Endothelial cell of umbilical vein (primary cell): ENCODE measurements at regions not wholly inside any gene's neighbourhood (a gene's known extent, or its start where the extent isn't known, plus 50 kb on each side); places are given as distances from the start of the nearest gene placed in this dataset.

Experiments used
- BruUV-seq: library from RNA; stranded (reverse); fragments of 400-500 nt; replicated peaks from 2 replicates; lab custom pipeline; 2021; lab: Mats Ljungman, UMichigan
- CTCF ChIA-PET: fragments of 300-600, 350-600 bp; sonication (Branson Sonifier 250); formaldehyde crosslinking; loops from one replicate; lab custom pipeline; 2021; ENCODE audit warnings: antibody characterized with exemption, inconsistent platforms; lab: Charles Lee
- POLR2A ChIA-PET: fragments of 300-600, 350-600 bp; sonication (Branson Sonifier 250); formaldehyde crosslinking; loops from one replicate; lab custom pipeline; 2021; ENCODE audit warnings: antibody characterized with exemption, inconsistent platforms; lab: Charles Lee
- DNase-seq: peaks from one replicate; pipeline ENCODE4 v3.0.0-alpha.2; 2011; ENCODE audit warnings: low read depth, low spot score
- FAIRE-seq: peaks from 2 replicates; lab custom pipeline; 2011; peaks lifted over from hg19 to GRCh38; lab: Jason Lieb, UNC
- H2AFZ ChIP-seq: 2 replicates; pipeline ENCODE4 v1.6.0; 2012; ENCODE audit warnings: low read depth, low read length, control low read depth, inconsistent platforms
- H3K27ac ChIP-seq: 2 replicates; pipeline ENCODE4 v1.5.1; 2011; ENCODE audit warnings: low read depth, mild to moderate bottlenecking, control low read depth, low read length, moderate library complexity; ENCODE audit not compliant: insufficient read depth
- H3K27me3 ChIP-seq, 2 experiments: 2 replicates each; pipeline versions ENCODE4 v1.6.0 to v1.6.1; 2011; ENCODE audit warnings: low read length in 2 of 2, mixed read lengths in 1 of 2; ENCODE audit not compliant: control insufficient read depth in 2 of 2, insufficient read depth in 2 of 2
- H3K36me3 ChIP-seq, 2 experiments: 2 replicates in 1 of 2; 3 replicates in 1 of 2; pipeline ENCODE4 v1.5.1; 2011; ENCODE audit warnings: low read length in 2 of 2, mild to moderate bottlenecking in 1 of 2, moderate library complexity in 1 of 2; ENCODE audit not compliant: control insufficient read depth in 2 of 2, insufficient read depth in 2 of 2; ENCODE audit errors: extremely low read depth in 1 of 2
- H3K4me1 ChIP-seq: 3 replicates; pipeline ENCODE4 v1.5.1; 2011; ENCODE audit warnings: mild to moderate bottlenecking, low read length; ENCODE audit not compliant: control insufficient read depth, insufficient read depth; ENCODE audit errors: extremely low read depth
- H3K4me2 ChIP-seq: 2 replicates; pipeline ENCODE4 v1.6.1; 2011; ENCODE audit warnings: low read length, control low read depth, mixed read lengths; ENCODE audit not compliant: insufficient read depth
- H3K4me3 ChIP-seq, 3 experiments: fragments of 200-600 bp in 1 of 3; sonication (generic), shearing (Covaris generic) in 1 of 3; replicated peaks in 1 of 3; 2 replicates each; pipeline ENCODE4 v1.5.1; 2011 to 2016; ENCODE audit warnings: control low read depth in 3 of 3, low read length in 3 of 3, mild to moderate bottlenecking in 2 of 3, inconsistent platforms in 1 of 3, low read depth in 1 of 3, moderate library complexity in 1 of 3; ENCODE audit not compliant: insufficient read depth in 1 of 3
- H3K79me2 ChIP-seq: 2 replicates; pipeline ENCODE4 v1.6.0; 2012; ENCODE audit warnings: low read length, inconsistent platforms; ENCODE audit not compliant: control insufficient read depth, insufficient read depth
- H3K9ac ChIP-seq: replicated peaks from 2 replicates; pipeline ENCODE3; 2011; ENCODE audit warnings: low read length, control low read depth; ENCODE audit not compliant: insufficient read depth; ENCODE audit errors: extremely low read depth
- H3K9me1 ChIP-seq: replicated peaks from 3 replicates; pipeline ENCODE4 v1.6.0; 2011; ENCODE audit warnings: mild to moderate bottlenecking, low read length; ENCODE audit not compliant: control insufficient read depth, insufficient read depth; ENCODE audit errors: extremely low read depth
- H3K9me3 ChIP-seq: replicated peaks from 2 replicates; pipeline ENCODE4 v1.5.1; 2012; ENCODE audit warnings: low read length, inconsistent platforms; ENCODE audit not compliant: control insufficient read depth, insufficient read depth
- H4K20me1 ChIP-seq: replicated peaks from 2 replicates; pipeline ENCODE3; 2011; ENCODE audit warnings: mild to moderate bottlenecking, low read length; ENCODE audit not compliant: control insufficient read depth, insufficient read depth; ENCODE audit errors: extremely low read depth
- EZH2 ChIP-seq: IDR thresholded peaks from 2 replicates; pipeline ENCODE4 v1.6.1; 2012; ENCODE audit warnings: borderline replicate concordance, low read depth, mild to moderate bottlenecking, moderate library complexity, low read length, inconsistent platforms; ENCODE audit not compliant: severe bottlenecking
- FOS ChIP-seq: IDR thresholded peaks from 2 replicates; pipeline ENCODE4 v1.6.1; 2011; ENCODE audit warnings: mild to moderate bottlenecking, low read length, moderate library complexity, borderline replicate concordance; ENCODE audit not compliant: insufficient read depth
- GATA2 ChIP-seq: IDR thresholded peaks from 2 replicates; pipeline ENCODE4 v1.7.0; 2011; ENCODE audit warnings: low read depth, mild to moderate bottlenecking, moderate library complexity, mixed read lengths, low read length; ENCODE audit not compliant: insufficient read length, insufficient read depth
- JUN ChIP-seq: IDR thresholded peaks from 2 replicates; pipeline ENCODE4 v1.6.1; 2011; ENCODE audit warnings: borderline replicate concordance, low read depth; ENCODE audit not compliant: insufficient read length, insufficient read depth
- MYC ChIP-seq: IDR thresholded peaks from one replicate; pipeline ENCODE4 v1.6.1; 2011; ENCODE audit warnings: mild to moderate bottlenecking, low read depth, low read length
- POLR2A ChIP-seq: IDR thresholded peaks from 2 replicates; pipeline ENCODE4 v1.6.1; 2012; ENCODE audit warnings: low read depth, mild to moderate bottlenecking, control low read depth, low read length
- POLR2AphosphoS5 ChIP-seq: IDR thresholded peaks from 2 replicates; pipeline ENCODE4 v1.6.1; 2012; ENCODE audit warnings: low read depth, mild to moderate bottlenecking, control low read depth, low read length, moderate library complexity; ENCODE audit not compliant: insufficient read depth
- dilution Hi-C: fragments of 300-500 bp; cut with MboI; formaldehyde crosslinking; loops from one replicate; pipeline ENCODE4 v1.15.0; 2019; ENCODE audit warnings: low sequenced_read_pairs; ENCODE audit not compliant: extremely low pct_ligation_motif_present
- intact Hi-C: fragments of 100-400 bp; cut with micrococcal nuclease; formaldehyde crosslinking; loops from one replicate; pipeline ENCODE4 v1.10.0; 2022
- TF ChIP-seq, protein P1 (sequence below): IDR thresholded peaks from 2 replicates; pipeline ENCODE4 v1.6.1; 2011; ENCODE audit not compliant: insufficient read depth, insufficient read length
- TF ChIP-seq, protein P2 (sequence below), 2 donors: IDR thresholded peaks; 1 replicate in 1 of 2; 2 replicates in 1 of 2; pipeline ENCODE4 v1.5.1; 2011; ENCODE audit warnings: low read length in 2 of 2, mild to moderate bottlenecking in 2 of 2, moderate library complexity in 2 of 2, control low read depth in 1 of 2, inconsistent platforms in 1 of 2, low read depth in 1 of 2; ENCODE audit not compliant: insufficient read depth in 1 of 2; ENCODE audit errors: extremely low read depth in 1 of 2

DNA sequence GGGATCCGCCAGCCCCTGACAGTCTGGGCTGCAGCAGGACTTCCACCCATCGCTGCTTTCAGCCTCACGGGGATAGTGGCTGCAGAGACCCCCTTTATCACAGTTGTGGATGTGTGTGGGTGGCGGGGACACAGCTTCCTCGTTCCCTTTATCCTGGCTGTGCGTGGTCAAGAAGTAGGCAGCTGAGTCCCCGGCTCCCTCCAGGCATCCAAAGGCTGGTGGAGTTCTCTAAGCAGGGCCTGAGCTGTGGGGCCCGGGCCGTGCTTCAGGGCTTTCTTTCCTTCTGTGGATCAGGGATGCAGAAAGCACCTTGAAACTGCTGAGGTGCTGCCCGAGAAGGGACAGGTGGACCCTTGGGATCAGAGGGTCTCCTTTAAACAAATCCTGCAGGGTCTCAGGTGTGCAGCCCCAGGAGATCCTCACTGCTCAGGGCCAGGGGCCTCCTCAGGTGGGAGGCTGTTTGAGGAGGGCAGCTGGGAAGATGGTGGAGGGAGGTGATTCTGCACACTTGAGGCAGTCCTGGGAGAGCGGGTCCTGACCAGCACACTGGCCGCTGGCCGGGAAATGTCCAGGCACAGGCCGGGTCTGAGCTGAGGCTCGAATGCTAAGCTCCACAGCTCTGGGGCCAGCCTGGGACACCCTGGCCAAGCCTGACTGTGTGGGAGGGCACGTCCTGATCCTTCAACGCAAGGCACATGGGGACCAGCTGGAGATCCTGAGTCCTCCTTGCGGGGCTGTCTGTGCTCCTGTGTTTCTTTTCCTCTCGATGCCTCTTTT is 1024.3 kb downstream of the BRD1 start:
- FAIRE-seq (no peak), DNase-seq (no peak)
- H3K4me2 ChIP-seq = no peak overlapping the region
- no peak overlapping the region for H3K4me3 ChIP-seq
- TF ChIP-seq FOS = no peak
- TF ChIP-seq MYC = no peak
- no peak for TF ChIP-seq EZH2
- TF ChIP-seq, protein P1, sequence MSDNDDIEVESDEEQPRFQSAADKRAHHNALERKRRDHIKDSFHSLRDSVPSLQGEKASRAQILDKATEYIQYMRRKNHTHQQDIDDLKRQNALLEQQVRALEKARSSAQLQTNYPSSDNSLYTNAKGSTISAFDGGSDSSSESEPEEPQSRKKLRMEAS = no peak
- no peak for TF ChIP-seq JUN
- no peak for TF ChIP-seq POLR2A
- TF ChIP-seq POLR2AphosphoS5 = no peak
- TF ChIP-seq GATA2 = no peak
- TF ChIP-seq, protein P2, sequence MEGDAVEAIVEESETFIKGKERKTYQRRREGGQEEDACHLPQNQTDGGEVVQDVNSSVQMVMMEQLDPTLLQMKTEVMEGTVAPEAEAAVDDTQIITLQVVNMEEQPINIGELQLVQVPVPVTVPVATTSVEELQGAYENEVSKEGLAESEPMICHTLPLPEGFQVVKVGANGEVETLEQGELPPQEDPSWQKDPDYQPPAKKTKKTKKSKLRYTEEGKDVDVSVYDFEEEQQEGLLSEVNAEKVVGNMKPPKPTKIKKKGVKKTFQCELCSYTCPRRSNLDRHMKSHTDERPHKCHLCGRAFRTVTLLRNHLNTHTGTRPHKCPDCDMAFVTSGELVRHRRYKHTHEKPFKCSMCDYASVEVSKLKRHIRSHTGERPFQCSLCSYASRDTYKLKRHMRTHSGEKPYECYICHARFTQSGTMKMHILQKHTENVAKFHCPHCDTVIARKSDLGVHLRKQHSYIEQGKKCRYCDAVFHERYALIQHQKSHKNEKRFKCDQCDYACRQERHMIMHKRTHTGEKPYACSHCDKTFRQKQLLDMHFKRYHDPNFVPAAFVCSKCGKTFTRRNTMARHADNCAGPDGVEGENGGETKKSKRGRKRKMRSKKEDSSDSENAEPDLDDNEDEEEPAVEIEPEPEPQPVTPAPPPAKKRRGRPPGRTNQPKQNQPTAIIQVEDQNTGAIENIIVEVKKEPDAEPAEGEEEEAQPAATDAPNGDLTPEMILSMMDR (IDR thresholded peaks at IDR 0.05; ENCODE audit: extremely low read depth in 1 of 2, insufficient read depth in 1 of 2, low read depth in 1 of 2, low read length in 2 of 2) = no peak
- no peaks in the 10 kb centered on the region for H3K36me3 ChIP-seq
- H3K9me1 ChIP-seq = no peaks in the 10 kb centered on the region
- no peak overlapping the region for H3K27ac ChIP-seq
- H3K4me1 ChIP-seq = no peaks in the 10 kb centered on the region
- BruUV-seq = no TSS peak
- H3K79me2 ChIP-seq = no peaks in the 10 kb centered on the region
- H3K9ac ChIP-seq = no peak overlapping the region
- H3K9me3 ChIP-seq = peaks cover 13% of the 10 kb centered on the region
- dilution Hi-C loops (no loop called here), intact Hi-C loops (no loop called here)
- H2AFZ ChIP-seq = no peak overlapping the region
- no peaks in the 10 kb centered on the region for H4K20me1 ChIP-seq
- ChIA-PET POLR2A (no interaction called here), CTCF (no interaction called here)
- no peaks in the 10 kb centered on the region for H3K27me3 ChIP-seq
